ENCODE measurements at regions not wholly inside any gene's neighbourhood (a gene's known extent, or its start where the extent isn't known, plus 50 kb on each side); places are given as distances from the start of the nearest gene placed in this dataset.

- Histone ChIP-seq H3K4me3 (ENCODE audit: extremely low read depth in 1 of 4, insufficient read depth in 2 of 4, low read depth in 3 of 4, low read length in 4 of 4) (no peak overlapping the region), H2AFZ (ENCODE audit: low read length) (no peak overlapping the region), H4K20me1 (replicated peaks in 1 of 2; ENCODE audit: control insufficient read depth in 1 of 2, insufficient read depth in 2 of 2, low read length in 2 of 2) (no peaks in the 10 kb centered on the region), H3K9me3 (ENCODE audit: insufficient read depth in 2 of 2, low read depth in 1 of 2, low read length in 1 of 2) (no peaks in the 10 kb centered on the region), H3K18ac (ENCODE audit: extremely low read depth, low read length) (no peak overlapping the region), H3K9ac (replicated peaks in 1 of 4; ENCODE audit: extremely low read depth in 1 of 4, low read depth in 3 of 4, low read length in 3 of 4) (no peak overlapping the region), H4K91ac (replicated peaks; ENCODE audit: insufficient read length, low read length) (no peak overlapping the region), H3K14ac (ENCODE audit: insufficient read length) (no peak overlapping the region), H3K79me2 (ENCODE audit: control insufficient read depth in 1 of 2, insufficient read depth in 2 of 2, low read length in 2 of 2) (no peaks in the 10 kb centered on the region), H3K27ac (ENCODE audit: low read depth, low read length) (no peak overlapping the region), H3K36me3 (ENCODE audit: control insufficient read depth in 2 of 4, insufficient read depth in 4 of 4, low read length in 3 of 4) (no peaks in the 10 kb centered on the region), H4K5ac (ENCODE audit: insufficient read length, low read depth, low read length) (no peak overlapping the region), H2BK20ac (ENCODE audit: low read length) (no peak overlapping the region), H2BK15ac (ENCODE audit: low read length) (no peak overlapping the region), H3K27me3 (replicated peaks in 1 of 4; ENCODE audit: control insufficient read depth in 3 of 4, extremely low read depth in 1 of 4, insufficient read depth in 3 of 4, low read length in 3 of 4) (no peaks in the 10 kb centered on the region), H4K8ac (ENCODE audit: extremely low read depth, insufficient read depth, low read length) (no peak overlapping the region), H2AK5ac (ENCODE audit: low read depth, low read length) (no peak overlapping the region), H3K23ac (ENCODE audit: insufficient read length) (no peak overlapping the region), H3K79me1 (ENCODE audit: low read depth, low read length) (no peaks in the 10 kb centered on the region), H2BK120ac (replicated peaks; ENCODE audit: low read depth, low read length) (no peak overlapping the region), H2BK12ac (ENCODE audit: low read depth, low read length) (no peak overlapping the region), H3K56ac (replicated peaks; ENCODE audit: insufficient read length, low read depth, low read length) (no peak overlapping the region), H3K4me2 (ENCODE audit: insufficient read depth in 1 of 2, low read depth in 2 of 2, low read length in 2 of 2) (no peak overlapping the region), H2BK5ac (ENCODE audit: low read depth, low read length) (no peak overlapping the region), H3K23me2 (ENCODE audit: low read depth, low read length) (no peaks in the 10 kb centered on the region), H3K4me1 (replicated peaks in 1 of 4; ENCODE audit: control insufficient read depth in 3 of 4, insufficient read depth in 4 of 4, low read length in 3 of 4) (no peaks in the 10 kb centered on the region), H3K4ac (replicated peaks; ENCODE audit: insufficient read length, low read depth, low read length) (no peak overlapping the region)
- DNase-seq (ENCODE audit: low read depth in 1 of 2, low spot score in 2 of 2) (no peak), FAIRE-seq (no peak)
- 79% methylated on average over 5 of the region's 5 CpGs; no CpG with 5 or more reads in 1 of the 2 experiments for WGBS, 2 experiments (ENCODE audit: extremely low coverage in 1 of 2, insufficient coverage in 1 of 2, insufficient read length in 1 of 2, insufficient replicate concordance in 2 of 2, low coverage in 1 of 2, low lambda C conversion rate in 2 of 2, missing lambda C conversion rate in 1 of 2)
- POLR2A ChIA-PET (ENCODE audit: partially characterized antibody), result no interaction called here
- CTCF ChIA-PET (ENCODE audit: partially characterized antibody), result no interaction called here
- TF ChIP-seq SAP30 (IDR thresholded peaks at IDR 0.05; ENCODE audit: insufficient read depth, insufficient replicate concordance, low read length) (no peak), EGR1 (IDR thresholded peaks at IDR 0.05; ENCODE audit: borderline replicate concordance, low read depth, low read length) (no peak), SRF (IDR thresholded peaks at IDR 0.05; ENCODE audit: low read depth, low read length) (no peak), ZNF274 (IDR thresholded peaks at IDR 0.05; ENCODE audit: borderline replicate concordance, extremely low read depth, low read length) (no peak), SP4 (IDR thresholded peaks at IDR 0.05; ENCODE audit: low read length) (no peak), EZH2 (IDR thresholded peaks at IDR 0.05; ENCODE audit: low read depth, low read length, severe bottlenecking) (no peak), NRF1 (IDR thresholded peaks at IDR 0.05; ENCODE audit: low read depth, low read length) (no peak), BACH1 (IDR thresholded peaks at IDR 0.05; ENCODE audit: low read length) (no peak), YY1 (IDR thresholded peaks at IDR 0.05; ENCODE audit: low read depth, low read length) (no peak), POU5F1 (IDR thresholded peaks at IDR 0.05; ENCODE audit: low read depth, low read length) (no peak), JUN (IDR thresholded peaks at IDR 0.05; ENCODE audit: low read depth, low read length) (no peak), TAF1 (IDR thresholded peaks at IDR 0.05; ENCODE audit: low read depth, low read length) (no peak), TEAD4 (IDR thresholded peaks at IDR 0.05; ENCODE audit: low read depth, low read length) (no peak), KDM4A (IDR thresholded peaks at IDR 0.05; ENCODE audit: low read depth, low read length, severe bottlenecking) (no peak), CREB1 (IDR thresholded peaks at IDR 0.05) (no peak), CHD1 (IDR thresholded peaks at IDR 0.05; ENCODE audit: low read depth, low read length) (no peak)
- TF ChIP-seq, protein P1, sequence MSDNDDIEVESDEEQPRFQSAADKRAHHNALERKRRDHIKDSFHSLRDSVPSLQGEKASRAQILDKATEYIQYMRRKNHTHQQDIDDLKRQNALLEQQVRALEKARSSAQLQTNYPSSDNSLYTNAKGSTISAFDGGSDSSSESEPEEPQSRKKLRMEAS (IDR thresholded peaks at IDR 0.05), result no peak
Observed at GRCh38 chr2:142533177-142533576, 344.3 kb upstream of the KYNU start.

All from H1 (cell line).